Lower leg skin (tissue), 3 donors: ENCODE measurements at regions not wholly inside any gene's neighbourhood (a gene's known extent, or its start where the extent isn't known, plus 50 kb on each side); places are given as distances from the start of the nearest gene placed in this dataset.

Experiments used
- CTCF ChIP-seq, 3 donors: fragments of 450-650 bp; IDR thresholded peaks; one replicate each; pipeline ENCODE4 v1.5.1; 2016; ENCODE audit warnings: antibody characterized with exemption in 3 of 3, mild to moderate bottlenecking in 3 of 3, moderate library complexity in 2 of 3
- POLR2A ChIP-seq, 2 donors: fragments of 450-650 bp; IDR thresholded peaks; one replicate each; pipeline ENCODE4 v1.6.1; 2016 to 2017; ENCODE audit warnings: antibody characterized with exemption in 2 of 2, mild to moderate bottlenecking in 1 of 2, moderate library complexity in 1 of 2

GRCh38 chr9:17052626-17053025, 82.2 kb upstream of the CNTLN start:
- TF ChIP-seq CTCF (IDR thresholded peaks at IDR 0.05) (no peak), POLR2A (IDR thresholded peaks at IDR 0.05) (no peak)
